Mucosa of rectum (tissue), 2 donors: ENCODE measurements at regions not wholly inside any gene's neighbourhood (a gene's known extent, or its start where the extent isn't known, plus 50 kb on each side); places are given as distances from the start of the nearest gene placed in this dataset.

Experiments
- H3K27ac ChIP-seq, 2 donors: one replicate each; pipeline ENCODE4 v1.7.0; 2013; ENCODE audit warnings: inconsistent platforms in 2 of 2, low read depth in 2 of 2, low read length in 2 of 2
- H3K27me3 ChIP-seq, 2 donors: one replicate each; pipeline ENCODE4 v1.7.0; 2013; ENCODE audit warnings: low read length in 2 of 2; ENCODE audit not compliant: control insufficient read depth in 2 of 2, insufficient read depth in 2 of 2
- H3K36me3 ChIP-seq, 2 donors: one replicate each; pipeline ENCODE4 v1.7.0; 2013; ENCODE audit warnings: low read length in 2 of 2; ENCODE audit not compliant: control insufficient read depth in 2 of 2, insufficient read depth in 2 of 2
- H3K4me1 ChIP-seq, 2 donors: one replicate each; pipeline ENCODE4 v1.7.0; 2013; ENCODE audit warnings: low read length in 2 of 2, mild to moderate bottlenecking in 1 of 2; ENCODE audit not compliant: control insufficient read depth in 2 of 2, insufficient read depth in 2 of 2
- H3K4me3 ChIP-seq, 2 donors: one replicate each; pipeline ENCODE4 v1.7.0; 2013; ENCODE audit warnings: low read length in 2 of 2
- H3K9ac ChIP-seq, 2 donors: one replicate each; pipeline ENCODE4 v1.7.0; 2013; ENCODE audit warnings: low read length in 2 of 2, low read depth in 1 of 2, mild to moderate bottlenecking in 1 of 2
- H3K9me3 ChIP-seq, 2 donors: one replicate each; pipeline ENCODE4 v1.7.0; 2013; ENCODE audit warnings: low read length in 2 of 2; ENCODE audit not compliant: control insufficient read depth in 2 of 2
- donor health status: healthy.
- donor health status: Normal muscosa, but diverticular disease.

DNA sequence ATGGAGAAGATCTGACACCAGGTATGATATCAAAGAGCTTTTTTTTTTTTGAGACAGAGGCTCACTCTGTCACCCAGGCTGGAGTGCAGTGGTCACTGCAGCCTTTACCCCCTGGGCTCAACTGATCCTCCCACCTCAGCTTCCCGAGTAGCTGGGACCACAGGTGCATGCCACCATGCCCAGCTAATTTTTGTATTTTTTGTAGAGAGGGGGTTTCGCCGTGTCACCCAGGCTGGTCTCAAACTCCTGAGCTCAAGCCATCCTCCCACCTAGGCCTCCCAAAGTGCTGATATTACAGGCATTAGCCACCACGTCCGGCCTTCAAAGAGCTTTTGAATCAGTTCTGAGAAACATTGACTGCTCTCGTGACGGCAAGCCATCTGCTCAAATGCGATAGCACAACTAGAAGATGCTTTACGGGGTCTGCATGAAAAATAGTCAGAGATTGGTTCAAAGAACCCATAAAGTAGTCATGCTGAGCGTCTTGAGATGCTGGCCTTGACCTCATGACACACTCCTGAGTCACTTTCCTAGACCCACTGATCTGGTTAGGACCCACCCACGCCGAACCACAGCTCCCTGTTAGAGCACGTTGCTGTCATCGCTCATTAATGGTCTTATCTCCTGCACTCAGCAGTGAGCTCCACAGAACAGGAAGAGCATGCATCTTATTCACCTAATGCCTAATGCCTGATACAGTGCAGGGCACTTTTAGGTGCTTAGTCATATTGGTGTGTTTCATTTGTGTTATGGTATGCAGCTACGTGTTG is 57.0 kb upstream of the NR2F2 start:
- no peak overlapping the region for H3K4me3 ChIP-seq
- H3K36me3 ChIP-seq, result no peaks in the 10 kb centered on the region
- no peaks in the 10 kb centered on the region for H3K4me1 ChIP-seq
- H3K9ac ChIP-seq, result no peak overlapping the region
- H3K27me3 ChIP-seq, result no peaks in the 10 kb centered on the region
- H3K27ac ChIP-seq, result no peak overlapping the region
- H3K9me3 ChIP-seq, result no peaks in the 10 kb centered on the region

- no peaks in the 10 kb centered on the region for H3K36me3 ChIP-seq
- H3K4me3 ChIP-seq, result no peak overlapping the region
- H3K9me3 ChIP-seq, result no peaks in the 10 kb centered on the region
- H3K4me1 ChIP-seq, result no peaks in the 10 kb centered on the region
- H3K27me3 ChIP-seq, result no peaks in the 10 kb centered on the region
- H3K27ac ChIP-seq, result no peak overlapping the region
- no peak overlapping the region for H3K9ac ChIP-seq
Measured at GRCh38 chr15:96274087-96274440, 56.4 kb upstream of the NR2F2 start.

DNA sequence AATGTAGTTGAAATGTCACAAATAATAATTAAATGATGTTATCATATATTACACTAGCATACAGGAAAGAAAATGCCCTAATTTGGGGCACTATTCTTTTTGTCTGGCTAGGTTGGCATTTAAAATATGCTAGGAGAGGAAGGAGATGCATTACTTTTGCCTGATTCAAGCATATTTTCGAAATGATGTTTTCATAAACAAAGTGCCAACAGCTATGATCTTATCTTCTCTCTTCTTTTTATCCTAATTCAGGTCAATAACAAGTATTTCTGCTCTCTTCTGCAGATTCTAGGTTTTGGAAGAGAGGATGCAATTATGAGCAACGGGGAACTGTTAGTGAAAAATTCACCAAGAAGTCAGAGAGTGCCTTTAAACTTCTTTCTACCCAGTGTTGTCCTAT is 55.8 kb upstream of the NR2F2 start:
- Histone ChIP-seq H3K9ac (no peak overlapping the region), H3K4me3 (no peak overlapping the region), H3K4me1 (no peaks in the 10 kb centered on the region), H3K9me3 (no peaks in the 10 kb centered on the region), H3K27me3 (no peaks in the 10 kb centered on the region), H3K27ac (no peak overlapping the region), H3K36me3 (no peaks in the 10 kb centered on the region)

- no peaks in the 10 kb centered on the region for H3K9me3 ChIP-seq
- no peak overlapping the region for H3K27ac ChIP-seq
- no peaks in the 10 kb centered on the region for H3K4me1 ChIP-seq
- H3K27me3 ChIP-seq, result no peaks in the 10 kb centered on the region
- no peaks in the 10 kb centered on the region for H3K36me3 ChIP-seq
- no peak overlapping the region for H3K4me3 ChIP-seq
- no peak overlapping the region for H3K9ac ChIP-seq
Measured at GRCh38 chr15:96276438-96277210, 53.9 kb upstream of the NR2F2 start.
